ENCODE measurements at regions not wholly inside any gene's neighbourhood (a gene's known extent, or its start where the extent isn't known, plus 50 kb on each side); places are given as distances from the start of the nearest gene placed in this dataset.

GRCh38 chr2:101617796-101618195, 79.7 kb upstream of the MAP4K4 start:
- intact Hi-C loops (cut with DNase I), result no loop called here
- DNase-seq, result no peak
- WGBS (ENCODE audit: insufficient coverage, low coverage, low lambda C conversion rate, missing lambda C conversion rate), result 79% methylated on average over 5 of the region's 8 CpGs

DNA sequence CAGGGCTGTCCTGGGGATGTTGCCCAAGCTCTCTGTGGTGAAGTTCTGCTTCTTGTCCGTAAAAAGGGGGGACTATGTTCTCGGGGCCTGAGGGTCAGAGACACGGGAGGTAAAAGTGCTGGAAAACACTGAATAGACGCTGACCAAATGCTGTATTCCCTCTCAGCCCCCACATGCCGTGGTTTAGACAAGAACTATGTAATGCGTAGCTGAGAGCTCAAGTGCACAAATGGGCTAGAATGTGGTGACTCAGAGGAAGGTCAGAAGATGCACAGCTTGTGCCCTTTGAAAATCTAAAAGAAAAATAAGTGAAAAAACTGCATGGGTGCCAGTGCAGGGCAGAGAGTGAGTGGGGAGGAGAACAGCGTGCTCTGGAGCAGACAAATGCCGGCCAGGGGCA, 80.3 kb upstream of the MAP4K4 start:
- DNase-seq (no peak), ATAC-seq (no peak)
- WGBS (ENCODE audit: insufficient coverage, low coverage, low lambda C conversion rate, missing lambda C conversion rate), result 87% methylated on average over 8 of the region's 8 CpGs
- Histone ChIP-seq H3K4me3 (no peak overlapping the region), H3K4me1 (no peaks in the 10 kb centered on the region), H3K36me3 (no peaks in the 10 kb centered on the region), H3K9me3 (no peaks in the 10 kb centered on the region), H3K27me3 (no peaks in the 10 kb centered on the region), H3K27ac (no peak overlapping the region)
- intact Hi-C loops (cut with DNase I), result no loop called here
- TF ChIP-seq POLR2A (IDR thresholded peaks at IDR 0.05) (no peak), CTCF (IDR thresholded peaks at IDR 0.05) (no peak)

More at GRCh38 chr2:101617796-101618195, 79.7 kb upstream of the MAP4K4 start:
- no peaks in the 10 kb centered on the region for H3K27me3 ChIP-seq
- H3K4me3 ChIP-seq, result no peak overlapping the region
- ATAC-seq, result no peak
- no peak for TF ChIP-seq POLR2A (IDR thresholded peaks at IDR 0.05)
- no peak for TF ChIP-seq CTCF (IDR thresholded peaks at IDR 0.05)
- H3K9me3 ChIP-seq, result no peaks in the 10 kb centered on the region
- no peak overlapping the region for H3K27ac ChIP-seq
- H3K36me3 ChIP-seq, result no peaks in the 10 kb centered on the region
- no peaks in the 10 kb centered on the region for H3K4me1 ChIP-seq

- DNase-seq (no peak), ATAC-seq (no peak)
- Histone ChIP-seq H3K4me1 (no peaks in the 10 kb centered on the region), H3K4me3 (no peak overlapping the region), H3K36me3 (no peaks in the 10 kb centered on the region), H3K27ac (no peak overlapping the region), H3K9me3 (no peaks in the 10 kb centered on the region), H3K27me3 (no peaks in the 10 kb centered on the region)
- intact Hi-C loops (cut with DNase I), result no loop called here
- WGBS (ENCODE audit: insufficient coverage, low coverage, low lambda C conversion rate, missing lambda C conversion rate), result 77% methylated on average over 5 of the region's 5 CpGs
- TF ChIP-seq POLR2A (IDR thresholded peaks at IDR 0.05) (no peak), CTCF (IDR thresholded peaks at IDR 0.05) (no peak)
Observed at GRCh38 chr2:101614127-101614759, 83.3 kb upstream of the MAP4K4 start.

GRCh38 chr2:101613056-101613704, 84.3 kb upstream of the MAP4K4 start:
- Histone ChIP-seq H3K27ac (no peak overlapping the region), H3K4me3 (no peak overlapping the region), H3K36me3 (no peaks in the 10 kb centered on the region), H3K27me3 (no peaks in the 10 kb centered on the region), H3K4me1 (no peaks in the 10 kb centered on the region), H3K9me3 (no peaks in the 10 kb centered on the region)
- intact Hi-C loops (cut with DNase I), result no loop called here
- ATAC-seq (no peak), DNase-seq (no peak)
- 93% methylated on average over 8 of the region's 15 CpGs for WGBS (ENCODE audit: insufficient coverage, low coverage, low lambda C conversion rate, missing lambda C conversion rate)
- TF ChIP-seq CTCF (IDR thresholded peaks at IDR 0.05) (no peak), POLR2A (IDR thresholded peaks at IDR 0.05) (no peak)
